HL-60 (cell line): ENCODE measurements at regions not wholly inside any gene's neighbourhood (a gene's known extent, or its start where the extent isn't known, plus 50 kb on each side); places are given as distances from the start of the nearest gene placed in this dataset.

Experiments used
- DNase-seq, 2 experiments: peaks; one replicate each; pipeline ENCODE4 v3.0.0-alpha.2; 2010 to 2020; ENCODE audit warnings: low read depth in 1 of 2, low spot score in 1 of 2
- H3K27ac ChIP-seq: fragments of 250-450 bp; sonication (Bioruptor Pico); replicated peaks from 2 replicates; pipeline ENCODE4 v1.5.1; 2020; ENCODE audit warnings: mild to moderate bottlenecking, moderate library complexity
- H3K27me3 ChIP-seq: fragments of 250-450 bp; sonication (Bioruptor Pico); 2 replicates; pipeline ENCODE4 v1.5.1; 2021; ENCODE audit warnings: mild to moderate bottlenecking, moderate library complexity; ENCODE audit not compliant: insufficient read depth, poor library complexity, severe bottlenecking
- H3K4me3 ChIP-seq: replicated peaks from 2 replicates; pipeline ENCODE4 v1.5.1; 2011; ENCODE audit warnings: mild to moderate bottlenecking, control low read depth, low read length; ENCODE audit not compliant: insufficient read depth
- CTCF ChIP-seq: IDR thresholded peaks from one replicate; pipeline ENCODE4 v1.5.1; 2011; ENCODE audit warnings: low read length, control low read depth, inconsistent platforms; ENCODE audit not compliant: insufficient read depth
- GABPA ChIP-seq: IDR thresholded peaks from 2 replicates; pipeline ENCODE4 v1.6.1; 2012; ENCODE audit warnings: low read depth
- POLR2AphosphoS5 ChIP-seq: IDR thresholded peaks from 2 replicates; pipeline ENCODE4 v1.6.1; 2012; ENCODE audit warnings: low read depth
- REST ChIP-seq: IDR thresholded peaks from 2 replicates; pipeline ENCODE4 v1.6.1; 2012; ENCODE audit warnings: low read depth; ENCODE audit not compliant: insufficient replicate concordance
- SPI1 ChIP-seq: IDR thresholded peaks from 2 replicates; pipeline ENCODE4 v1.6.1; 2012; ENCODE audit warnings: low read depth, mild to moderate bottlenecking, borderline replicate concordance

GRCh38 chr17:12571606-12572005, 94.1 kb upstream of the MYOCD start:
- no peak for DNase-seq
- TF ChIP-seq POLR2AphosphoS5, result no peak
- TF ChIP-seq SPI1, result no peak
- no peak for TF ChIP-seq GABPA
- no peak for TF ChIP-seq REST
- no peak for TF ChIP-seq CTCF
- H3K4me3 ChIP-seq, result no peak overlapping the region
- H3K27me3 ChIP-seq, result no peaks in the 10 kb centered on the region
- H3K27ac ChIP-seq, result no peak overlapping the region

- no peak for TF ChIP-seq SPI1
- TF ChIP-seq CTCF, result no peak
- TF ChIP-seq REST, result no peak
- TF ChIP-seq POLR2AphosphoS5, result no peak
- no peak for TF ChIP-seq GABPA
- no peak overlapping the region for H3K4me3 ChIP-seq
- H3K27ac ChIP-seq, result no peak overlapping the region
- H3K27me3 ChIP-seq, result no peaks in the 10 kb centered on the region
- no peak for DNase-seq
These were observed 91.2 kb upstream of the MYOCD start for GRCh38 chr17:12574525-12574924.

GRCh38 chr17:12575641-12576040, 90.0 kb upstream of the MYOCD start:
- no peaks in the 10 kb centered on the region for H3K27me3 ChIP-seq

More at GRCh38 chr17:12575641-12576040, 90.0 kb upstream of the MYOCD start:
- no peak for TF ChIP-seq CTCF
- no peak for TF ChIP-seq POLR2AphosphoS5
- no peak for TF ChIP-seq GABPA
- no peak for TF ChIP-seq REST
- TF ChIP-seq SPI1, result no peak
- no peak overlapping the region for H3K4me3 ChIP-seq
- DNase-seq, result no peak
- H3K27ac ChIP-seq, result no peak overlapping the region
